BE2C (cell line): ENCODE measurements at regions not wholly inside any gene's neighbourhood (a gene's known extent, or its start where the extent isn't known, plus 50 kb on each side); places are given as distances from the start of the nearest gene placed in this dataset.

Experiments used
- DNase-seq: peaks from one replicate; pipeline ENCODE4 v3.0.0-alpha.2; 2020
- H3K27me3 ChIP-seq: fragments of 250-450 bp; sonication (Bioruptor Pico); 2 replicates; pipeline ENCODE4 v1.5.1; 2020; ENCODE audit warnings: mild to moderate bottlenecking
- H3K36me3 ChIP-seq: fragments of 250-450 bp; sonication (Bioruptor Pico); 2 replicates; pipeline ENCODE4 v1.5.1; 2020; ENCODE audit warnings: mild to moderate bottlenecking
- H3K4me1 ChIP-seq: fragments of 250-450 bp; sonication (Bioruptor Pico); 2 replicates; pipeline ENCODE4 v1.5.1; 2020
- H3K4me3 ChIP-seq: 2 replicates; pipeline ENCODE4 v1.5.1; 2011; ENCODE audit warnings: low read depth, low read length
- H3K9me3 ChIP-seq: fragments of 250-450 bp; sonication (Bioruptor Pico); 2 replicates; pipeline ENCODE4 v1.5.1; 2020
- CTCF ChIP-seq: IDR thresholded peaks from 2 replicates; pipeline ENCODE4 v1.5.1; 2012; ENCODE audit warnings: mild to moderate bottlenecking, low read depth, low read length

GRCh38 chr14:71613168-71613567, 319.1 kb upstream of the RGS6 start:
- peaks cover 4% of the 10 kb centered on the region for H3K4me1 ChIP-seq
- no peaks in the 10 kb centered on the region for H3K36me3 ChIP-seq
- H3K27me3 ChIP-seq: no peaks in the 10 kb centered on the region
- no peak for TF ChIP-seq CTCF
- DNase-seq: no peak
- no peaks in the 10 kb centered on the region for H3K9me3 ChIP-seq
- no peak overlapping the region for H3K4me3 ChIP-seq

GRCh38 chr14:71616013-71616412, 316.2 kb upstream of the RGS6 start:
- Histone ChIP-seq H3K4me3 (no peak overlapping the region), H3K4me1 (peaks cover under 1% of the 10 kb centered on the region; the same call in 1 of the 2 replicates), H3K9me3 (no peaks in the 10 kb centered on the region), H3K27me3 (no peaks in the 10 kb centered on the region), H3K36me3 (no peaks in the 10 kb centered on the region; the same call in 1 of the 2 replicates)
- TF ChIP-seq CTCF: no peak
- DNase-seq: no peak

DNA sequence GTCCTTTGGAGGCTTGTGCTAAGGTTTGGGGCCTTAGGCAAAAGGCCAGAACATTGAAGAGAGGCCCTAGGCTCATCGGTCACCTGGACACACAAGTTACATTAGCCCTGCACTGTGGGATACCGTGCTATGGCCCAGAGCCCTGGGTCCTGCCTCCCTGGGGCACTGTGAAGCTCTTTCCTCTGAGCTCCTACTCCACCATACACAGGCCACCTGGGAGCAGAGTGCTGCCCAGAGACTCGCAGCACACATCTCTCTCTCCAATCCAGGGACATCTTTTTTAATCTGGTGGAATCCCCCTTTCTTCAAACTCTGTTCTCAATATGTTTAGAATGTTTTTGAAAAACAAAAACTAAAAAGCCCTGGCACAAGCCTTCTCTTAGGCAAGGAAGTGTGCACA, 314.2 kb upstream of the RGS6 start:
- no peak for DNase-seq
- Histone ChIP-seq H3K4me3 (no peak overlapping the region), H3K4me1 (peaks cover 5% of the 10 kb centered on the region), H3K27me3 (no peaks in the 10 kb centered on the region), H3K36me3 (no peaks in the 10 kb centered on the region; the same call in 1 of the 2 replicates), H3K9me3 (no peaks in the 10 kb centered on the region)
- TF ChIP-seq CTCF: no peak

DNA sequence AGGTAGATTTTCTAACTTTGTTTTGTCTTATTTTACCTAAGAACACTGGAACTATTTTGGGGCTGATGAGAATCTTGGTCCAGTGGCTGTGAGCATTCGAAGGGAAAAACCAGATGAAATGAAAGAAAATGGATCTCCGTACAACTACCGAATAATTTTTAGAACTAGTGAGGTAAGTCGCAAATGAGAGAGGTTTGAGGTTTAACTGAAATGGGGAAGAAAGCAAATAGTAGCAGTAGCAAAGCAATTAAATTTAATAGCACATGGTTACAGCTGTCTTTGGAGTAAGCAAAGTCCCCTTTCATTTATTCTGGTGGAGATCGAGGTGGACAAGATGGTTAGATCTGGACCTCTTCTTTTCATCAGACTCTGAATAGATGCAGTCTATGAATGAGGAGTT, 313.5 kb upstream of the RGS6 start:
- H3K9me3 ChIP-seq: no peaks in the 10 kb centered on the region
- peaks cover 5% of the 10 kb centered on the region for H3K4me1 ChIP-seq
- DNase-seq: no peak
- no peaks in the 10 kb centered on the region; the same call in 1 of the 2 replicates for H3K36me3 ChIP-seq
- H3K27me3 ChIP-seq: no peaks in the 10 kb centered on the region
- H3K4me3 ChIP-seq: no peak overlapping the region
- TF ChIP-seq CTCF: no peak

DNA sequence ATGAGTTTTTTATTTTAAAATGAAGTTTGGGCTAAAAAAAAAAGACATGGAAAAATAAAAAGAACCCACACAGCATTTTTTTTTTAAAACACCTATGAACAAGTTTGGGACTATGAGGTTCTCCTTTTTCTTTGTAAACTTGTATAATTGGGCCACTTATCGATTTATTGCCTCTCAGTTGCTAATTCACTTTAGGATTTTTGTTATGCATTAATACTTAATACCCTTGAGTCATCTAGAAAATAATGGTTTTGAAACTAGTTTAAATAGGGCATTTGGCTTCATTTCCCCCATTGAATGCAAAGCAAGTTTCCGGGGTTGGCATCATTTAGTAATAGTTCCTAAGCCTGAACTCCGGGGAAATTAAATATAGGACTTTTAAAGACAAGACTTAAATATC, 312.8 kb upstream of the RGS6 start:
- Histone ChIP-seq H3K9me3 (no peaks in the 10 kb centered on the region), H3K4me1 (peaks cover 5% of the 10 kb centered on the region), H3K4me3 (no peak overlapping the region), H3K27me3 (no peaks in the 10 kb centered on the region), H3K36me3 (no peaks in the 10 kb centered on the region; the same call in 1 of the 2 replicates)
- TF ChIP-seq CTCF: no peak
- DNase-seq: no peak

GRCh38 chr14:71620401-71620800, 311.8 kb upstream of the RGS6 start:
- DNase-seq: no peak
- no peaks in the 10 kb centered on the region; the same call in 1 of the 2 replicates for H3K36me3 ChIP-seq
- peaks cover 7% of the 10 kb centered on the region for H3K4me1 ChIP-seq
- TF ChIP-seq CTCF: no peak
- no peaks in the 10 kb centered on the region for H3K27me3 ChIP-seq
- H3K9me3 ChIP-seq: no peaks in the 10 kb centered on the region
- H3K4me3 ChIP-seq: no peak overlapping the region
